ENCODE measurements at regions not wholly inside any gene's neighbourhood (a gene's known extent, or its start where the extent isn't known, plus 50 kb on each side); places are given as distances from the start of the nearest gene placed in this dataset.

GRCh38 chr1:218754477-218754876 lies 409.3 kb downstream of the TGFB2 start (continued):
- TF ChIP-seq RAD21 (IDR thresholded peaks at IDR 0.05; ENCODE audit: insufficient read depth, low read depth, low read length) (no peak), PBX3 (IDR thresholded peaks at IDR 0.05; ENCODE audit: insufficient replicate concordance, low read depth, low read length) (no peak), ZNF274 (IDR thresholded peaks at IDR 0.05; ENCODE audit: insufficient read depth, insufficient read length) (no peak), RB1 (IDR thresholded peaks at IDR 0.05; ENCODE audit: borderline replicate concordance) (no peak), RCOR1 (conservative IDR thresholded peaks at IDR 0.05; ENCODE audit: low read depth, low read length) (no peak), ZBTB4 (CRISPR knock-in tag; IDR thresholded peaks at IDR 0.05) (no peak), ATF7 (IDR thresholded peaks at IDR 0.05; ENCODE audit: low read depth) (no peak)
- TF ChIP-seq, protein P1, sequence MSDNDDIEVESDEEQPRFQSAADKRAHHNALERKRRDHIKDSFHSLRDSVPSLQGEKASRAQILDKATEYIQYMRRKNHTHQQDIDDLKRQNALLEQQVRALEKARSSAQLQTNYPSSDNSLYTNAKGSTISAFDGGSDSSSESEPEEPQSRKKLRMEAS (IDR thresholded peaks at IDR 0.05; ENCODE audit: low read depth, low read length) = no peak

- Histone ChIP-seq H3K4me2 (ENCODE audit: control insufficient read depth, insufficient read depth) (no peak overlapping the region), H2AFZ (ENCODE audit: control insufficient read depth, low read depth, low read length) (no peak overlapping the region), H3K27me3 (replicated peaks in 1 of 2; ENCODE audit: control insufficient read depth in 2 of 2, insufficient read depth in 2 of 2, low read length in 1 of 2) (no peaks in the 10 kb centered on the region), H3K27ac (ENCODE audit: control insufficient read depth, insufficient read depth) (no peak overlapping the region), H3K9ac (ENCODE audit: control insufficient read depth, insufficient read depth, low read length) (no peak overlapping the region), H3K4me3 (no peak overlapping the region), H3K79me2 (ENCODE audit: control insufficient read depth, insufficient read depth, low read length) (no peaks in the 10 kb centered on the region), H3K36me3 (ENCODE audit: control insufficient read depth in 2 of 2, insufficient read depth in 2 of 2, low read length in 1 of 2) (no peaks in the 10 kb centered on the region), H3K9me3 (replicated peaks; ENCODE audit: control insufficient read depth, insufficient read depth, low read length) (no peaks in the 10 kb centered on the region), H4K20me1 (ENCODE audit: control insufficient read depth, insufficient read depth) (no peaks in the 10 kb centered on the region), H3K4me1 (ENCODE audit: control insufficient read depth, insufficient read depth, low read length) (no peaks in the 10 kb centered on the region)
- in situ Hi-C loops (cut with MboI) = no loop called here
- ChIA-PET SMC1A (ENCODE audit: uncharacterized antibody, unreplicated experiment) (no interaction called here), CTCF (interaction anchor here (0.6 kb wide), 1 partner anchor 628 kb away, joined by 3 read pairs; no protein-coding TSS in a partner anchor), RAD21 (ENCODE audit: unreplicated experiment) (no interaction called here), POLR2A (no interaction called here)
- intact Hi-C loops (cut with micrococcal nuclease; ENCODE audit: unreplicated experiment) = no loop called here
- WGBS (ENCODE audit: insufficient coverage, insufficient replicate concordance, low lambda C conversion rate, missing lambda C conversion rate) = 5% methylated on average over 3 of the region's 3 CpGs
- ATAC-seq (no peak), DNase-seq (ENCODE audit: low read depth, low spot score) (no peak), FAIRE-seq (no peak)
- BruUV-seq (replicated peaks) = no TSS peak
- TF ChIP-seq ZBTB40 (IDR thresholded peaks at IDR 0.05; ENCODE audit: borderline replicate concordance) (no peak), SIX5 (IDR thresholded peaks at IDR 0.05; ENCODE audit: low read depth, low read length, severe bottlenecking) (no peak), BCLAF1 (IDR thresholded peaks at IDR 0.05) (no peak)
These were observed 410.0 kb downstream of the TGFB2 start for GRCh38 chr1:218755128-218755527.

Measured in GM12878 (cell line).